Choroid plexus epithelial cell (primary cell): ENCODE measurements at regions not wholly inside any gene's neighbourhood (a gene's known extent, or its start where the extent isn't known, plus 50 kb on each side); places are given as distances from the start of the nearest gene placed in this dataset.
A peak's percentile ranks its signal among the peaks of the same experiment; 100 is the strongest.
"Not testable (repeated sequence)": the region's sequence is repeated elsewhere in the genome, so short reads cannot be mapped to it uniquely, and the experiment has no call there.

Experiments used
- DNase-seq: peaks from one replicate; pipeline ENCODE4 v3.0.0-alpha.2; 2010; ENCODE audit warnings: low read depth
- H3K4me3 ChIP-seq: 2 replicates; pipeline ENCODE4 v1.5.1; 2011; ENCODE audit warnings: low read depth, mild to moderate bottlenecking, control low read depth, low read length, moderate library complexity
- CTCF ChIP-seq: conservative IDR thresholded peaks from 2 replicates; pipeline ENCODE4 v1.5.1; 2011; ENCODE audit warnings: low read depth, mild to moderate bottlenecking, control low read depth, inconsistent platforms, low read length, moderate library complexity

- not testable (repeated sequence) for DNase-seq, H3K4me3 ChIP-seq
Observed at GRCh38 chr15:34528055-34528754, 55.2 kb downstream of the GOLGA8B start.

DNA sequence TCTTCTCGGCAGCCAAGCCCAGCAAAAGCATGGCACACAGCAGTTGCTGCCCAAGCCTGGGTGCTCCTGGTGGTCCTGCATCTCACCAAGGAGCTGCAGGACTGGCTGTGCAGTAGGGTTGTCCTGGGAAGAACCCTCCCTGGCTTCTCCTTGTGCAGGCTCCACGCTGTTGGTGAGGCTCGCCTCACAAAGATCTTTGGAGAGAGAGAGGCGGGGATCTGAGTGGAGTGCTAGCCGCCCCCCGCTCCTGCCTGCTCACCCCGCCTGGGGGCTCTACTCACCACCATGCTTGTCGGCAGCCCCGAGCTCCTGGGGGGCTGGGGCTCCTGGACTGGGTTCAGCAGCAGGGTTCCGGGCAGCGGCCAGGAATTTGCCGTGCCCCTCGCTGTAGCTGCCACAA, 55.8 kb downstream of the GOLGA8B start:
- H3K4me3 ChIP-seq, DNase-seq: not testable (repeated sequence)

- not testable (repeated sequence) for H3K4me3 ChIP-seq, DNase-seq
Observed at GRCh38 chr15:34523849-34524248, 59.6 kb downstream of the GOLGA8B start.

GRCh38 chr15:34522601-34523000, 60.9 kb downstream of the GOLGA8B start:
- H3K4me3 ChIP-seq, DNase-seq: not testable (repeated sequence)

DNA sequence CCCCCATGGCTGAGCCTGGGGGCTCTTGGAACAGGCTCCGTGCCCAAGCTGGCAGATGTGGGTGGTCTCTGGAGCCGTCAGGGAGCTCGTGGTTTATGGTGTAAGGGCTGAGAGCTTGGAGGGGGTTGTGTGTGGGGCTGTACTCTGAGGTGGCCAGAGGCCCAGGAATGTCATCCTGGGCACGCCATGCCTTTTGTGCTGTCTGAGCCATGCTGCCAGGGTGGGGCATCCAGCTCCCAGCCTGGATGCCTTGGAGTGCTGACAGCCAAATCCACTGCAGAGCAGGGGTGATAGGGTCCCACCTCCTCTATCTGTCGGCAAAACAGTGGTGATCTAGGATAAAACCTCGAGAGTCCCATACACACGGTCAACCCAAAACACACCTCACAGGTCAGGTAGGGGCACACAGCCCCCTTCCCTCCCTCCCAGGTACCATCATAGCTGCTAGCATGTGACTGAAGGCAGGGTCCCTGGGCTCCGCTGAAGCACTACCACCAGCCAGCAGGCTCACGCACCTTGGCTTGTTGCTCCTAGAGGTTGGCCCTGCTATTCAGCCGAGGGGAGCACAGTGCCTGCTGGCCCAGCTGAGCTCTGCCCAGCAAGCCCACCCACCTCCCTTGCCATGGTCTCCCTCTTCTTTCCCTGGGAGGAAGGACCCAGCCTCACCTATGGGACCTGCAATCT, 61.5 kb downstream of the GOLGA8B start:
- H3K4me3 ChIP-seq, DNase-seq: not testable (repeated sequence)

DNA sequence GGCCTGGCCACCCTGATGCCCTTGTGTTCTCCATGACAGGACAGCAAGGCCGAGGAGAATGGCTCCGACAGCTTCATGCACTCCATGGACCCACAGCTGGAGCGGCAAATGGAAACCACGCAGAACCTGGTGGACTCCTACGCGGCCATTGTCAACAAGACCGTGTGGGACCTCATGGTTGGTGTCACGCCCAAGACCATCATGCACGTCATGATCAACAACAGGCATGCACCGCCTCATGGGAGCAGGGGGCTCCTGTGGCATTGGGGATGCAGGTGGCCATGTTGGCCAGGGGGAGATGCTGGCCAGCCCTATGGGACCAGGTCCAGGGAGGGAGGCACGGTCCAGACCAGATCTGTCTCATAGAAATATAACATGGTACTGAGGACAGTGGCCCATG, 62.9 kb downstream of the GOLGA8B start:
- DNase-seq: no peak
- no peak for TF ChIP-seq CTCF
- H3K4me3 ChIP-seq: no peak overlapping the region

- DNase-seq, H3K4me3 ChIP-seq: not testable (repeated sequence)
Observed at GRCh38 chr15:34520010-34520409, 63.4 kb downstream of the GOLGA8B start.

DNA sequence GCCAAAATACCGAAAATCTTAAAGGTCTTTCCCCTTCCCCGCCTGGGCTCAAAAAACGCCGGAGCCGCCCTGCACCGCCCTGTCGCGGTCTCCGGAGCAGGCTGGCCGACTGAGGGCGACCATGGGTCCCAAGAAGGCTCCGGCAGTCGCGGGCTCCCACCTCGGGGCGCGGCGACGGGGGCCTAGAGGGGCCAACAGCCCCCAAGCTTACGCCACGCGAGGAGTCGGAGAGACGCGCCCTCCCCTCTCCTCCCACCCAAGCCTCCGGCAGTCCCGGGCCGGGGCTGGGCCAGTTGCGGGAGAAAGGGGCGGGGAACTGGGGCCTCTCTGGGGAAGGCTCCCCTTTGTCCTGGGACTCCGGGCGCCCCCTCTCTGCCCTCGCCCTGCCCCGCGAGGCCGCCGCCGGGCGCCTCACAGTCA, 69.2 kb downstream of the GOLGA8B start:
- TF ChIP-seq CTCF: no peak
- DNase-seq: no peak
- H3K4me3 ChIP-seq: peak overlapping the region; percentile 48

- TF ChIP-seq CTCF: no peak
- no peak overlapping the region for H3K4me3 ChIP-seq
- DNase-seq: no peak
Observed at GRCh38 chr15:34512628-34513027, 70.8 kb downstream of the GOLGA8B start.

DNA sequence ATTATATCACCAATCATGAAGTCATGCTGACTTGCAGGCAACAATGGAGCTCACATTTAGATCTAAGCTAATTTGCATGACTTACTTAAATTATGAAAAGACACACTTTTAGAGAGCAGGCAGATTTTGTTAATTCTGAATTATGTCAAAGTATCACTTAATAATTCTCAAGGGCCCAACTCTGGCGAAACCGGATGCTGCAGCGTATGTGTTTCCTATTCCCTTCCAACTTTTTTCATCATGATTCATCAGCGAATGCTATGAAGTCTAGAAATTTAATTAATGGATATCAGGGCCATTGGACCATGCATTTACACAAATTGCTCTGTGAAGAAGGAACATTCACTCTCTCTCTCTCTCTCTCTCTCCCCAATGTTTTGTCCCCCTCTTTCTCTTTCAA, 63.5 kb upstream of the GOLGA8A start:
- TF ChIP-seq CTCF: no peak
- DNase-seq: no peak
- H3K4me3 ChIP-seq: no peak overlapping the region
